Astrocyte (in vitro differentiated cells and primary cell): ENCODE measurements at regions not wholly inside any gene's neighbourhood (a gene's known extent, or its start where the extent isn't known, plus 50 kb on each side); places are given as distances from the start of the nearest gene placed in this dataset.

Experiments
- DNase-seq: peaks from one replicate; pipeline ENCODE4 v3.0.0-alpha.2; 2010; ENCODE audit warnings: low read depth
- FAIRE-seq: peaks from 2 replicates; lab custom pipeline; 2011; peaks lifted over from hg19 to GRCh38; lab: Jason Lieb, UNC
- H2AFZ ChIP-seq: 2 replicates; pipeline ENCODE4 v1.6.0; 2012; ENCODE audit warnings: low read depth, low read length, inconsistent platforms
- H3K27ac ChIP-seq: 2 replicates; pipeline ENCODE4 v1.5.1; 2011; ENCODE audit warnings: low read depth, low read length, inconsistent platforms
- H3K27me3 ChIP-seq: 2 replicates; pipeline ENCODE4 v1.6.0; 2011; ENCODE audit warnings: low read length, inconsistent platforms; ENCODE audit not compliant: insufficient read depth
- H3K36me3 ChIP-seq: 2 replicates; pipeline ENCODE4 v1.5.1; 2011; ENCODE audit warnings: low read length, inconsistent platforms; ENCODE audit not compliant: insufficient read depth
- H3K4me1 ChIP-seq: 2 replicates; pipeline ENCODE4 v1.5.1; 2011; ENCODE audit warnings: low read length, inconsistent platforms; ENCODE audit not compliant: insufficient read depth
- H3K4me2 ChIP-seq: 2 replicates; pipeline ENCODE4 v1.6.0; 2012; ENCODE audit warnings: low read length, inconsistent platforms
- H3K4me3 ChIP-seq: 2 replicates; pipeline ENCODE4 v1.5.1; 2011; ENCODE audit warnings: low read depth, mild to moderate bottlenecking, low read length, inconsistent platforms; ENCODE audit not compliant: insufficient read depth
- H3K79me2 ChIP-seq: 2 replicates; pipeline ENCODE4 v1.6.0; 2012; ENCODE audit warnings: mild to moderate bottlenecking, low read length, inconsistent platforms; ENCODE audit not compliant: insufficient read depth
- H3K9ac ChIP-seq: 2 replicates; pipeline ENCODE4 v1.6.0; 2012; ENCODE audit warnings: mild to moderate bottlenecking, low read length, inconsistent platforms
- H3K9me3 ChIP-seq: 2 replicates; pipeline ENCODE4 v1.5.1; 2012; ENCODE audit warnings: low read depth, mild to moderate bottlenecking, low read length, inconsistent platforms; ENCODE audit not compliant: insufficient read depth
- H4K20me1 ChIP-seq: 2 replicates; pipeline ENCODE4 v1.6.0; 2012; ENCODE audit warnings: low read length, inconsistent platforms; ENCODE audit not compliant: insufficient read depth
- H3K27ac Mint-ChIP-seq: one replicate; pipeline ENCODE4 v1.8.0; 2021; ENCODE audit warnings: mild to moderate bottlenecking, mixed read lengths; ENCODE audit not compliant: unreplicated experiment
- H3K27me3 Mint-ChIP-seq: one replicate; pipeline ENCODE4 v1.8.0; 2021; ENCODE audit warnings: low read depth, mixed read lengths; ENCODE audit not compliant: unreplicated experiment
- H3K36me3 Mint-ChIP-seq: one replicate; pipeline ENCODE4 v1.8.0; 2021; ENCODE audit warnings: low read depth, mixed read lengths; ENCODE audit not compliant: unreplicated experiment
- H3K4me1 Mint-ChIP-seq: one replicate; pipeline ENCODE4 v1.8.0; 2021; ENCODE audit warnings: low read depth, mixed read lengths; ENCODE audit not compliant: unreplicated experiment
- H3K4me3 Mint-ChIP-seq: one replicate; pipeline ENCODE4 v1.8.0; 2021; ENCODE audit warnings: mild to moderate bottlenecking, moderate library complexity, mixed read lengths; ENCODE audit not compliant: unreplicated experiment
- H3K9me3 Mint-ChIP-seq: one replicate; pipeline ENCODE4 v1.8.0; 2021; ENCODE audit warnings: mild to moderate bottlenecking, mixed read lengths; ENCODE audit not compliant: unreplicated experiment
- EZH2 ChIP-seq: IDR thresholded peaks from 2 replicates; pipeline ENCODE4 v1.6.1; 2012; ENCODE audit warnings: mild to moderate bottlenecking, low read length, inconsistent platforms; ENCODE audit not compliant: insufficient read depth
- TF ChIP-seq, protein P1 (sequence below): IDR thresholded peaks from 2 replicates; pipeline ENCODE4 v1.5.1; 2011; ENCODE audit warnings: low read depth, mild to moderate bottlenecking, inconsistent platforms, low read length, moderate library complexity; ENCODE audit not compliant: insufficient read depth

DNA sequence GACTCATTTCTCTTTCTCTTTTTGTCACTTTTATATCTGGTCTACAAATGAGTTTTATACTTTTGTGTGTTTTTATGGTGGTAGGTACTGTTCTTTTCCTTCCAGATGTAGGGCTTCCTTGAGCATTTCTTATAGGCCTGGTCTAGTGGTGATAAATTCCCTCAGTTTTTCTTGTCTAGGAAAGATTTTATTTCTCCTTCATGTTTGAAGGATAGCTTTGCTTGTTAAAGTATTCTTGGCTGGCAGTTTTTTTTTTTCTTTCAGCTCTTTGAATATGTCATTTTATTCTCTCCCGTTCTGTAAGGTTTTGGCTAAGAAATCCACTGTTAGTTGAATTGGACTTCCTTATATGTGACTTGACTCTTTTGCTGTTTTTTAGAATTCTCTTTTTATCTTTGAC lies 292.7 kb downstream of the RPS24 start:
- Histone ChIP-seq H3K36me3 (no peaks in the 10 kb centered on the region), H3K27me3 (no peaks in the 10 kb centered on the region), H4K20me1 (no peaks in the 10 kb centered on the region), H3K4me1 (no peaks in the 10 kb centered on the region), H3K4me2 (no peak overlapping the region), H3K9ac (no peak overlapping the region), H2AFZ (no peak overlapping the region), H3K27ac (no peak overlapping the region), H3K4me3 (no peak overlapping the region), H3K79me2 (no peaks in the 10 kb centered on the region), H3K9me3 (no peaks in the 10 kb centered on the region)
- DNase-seq: no peak
- H3K4me3 Mint-ChIP-seq: no peak overlapping the region
- peaks cover 3% of the 10 kb centered on the region for H3K4me1 Mint-ChIP-seq
- no peak overlapping the region for H3K27ac Mint-ChIP-seq
- no peak for TF ChIP-seq EZH2
- TF ChIP-seq, protein P1, sequence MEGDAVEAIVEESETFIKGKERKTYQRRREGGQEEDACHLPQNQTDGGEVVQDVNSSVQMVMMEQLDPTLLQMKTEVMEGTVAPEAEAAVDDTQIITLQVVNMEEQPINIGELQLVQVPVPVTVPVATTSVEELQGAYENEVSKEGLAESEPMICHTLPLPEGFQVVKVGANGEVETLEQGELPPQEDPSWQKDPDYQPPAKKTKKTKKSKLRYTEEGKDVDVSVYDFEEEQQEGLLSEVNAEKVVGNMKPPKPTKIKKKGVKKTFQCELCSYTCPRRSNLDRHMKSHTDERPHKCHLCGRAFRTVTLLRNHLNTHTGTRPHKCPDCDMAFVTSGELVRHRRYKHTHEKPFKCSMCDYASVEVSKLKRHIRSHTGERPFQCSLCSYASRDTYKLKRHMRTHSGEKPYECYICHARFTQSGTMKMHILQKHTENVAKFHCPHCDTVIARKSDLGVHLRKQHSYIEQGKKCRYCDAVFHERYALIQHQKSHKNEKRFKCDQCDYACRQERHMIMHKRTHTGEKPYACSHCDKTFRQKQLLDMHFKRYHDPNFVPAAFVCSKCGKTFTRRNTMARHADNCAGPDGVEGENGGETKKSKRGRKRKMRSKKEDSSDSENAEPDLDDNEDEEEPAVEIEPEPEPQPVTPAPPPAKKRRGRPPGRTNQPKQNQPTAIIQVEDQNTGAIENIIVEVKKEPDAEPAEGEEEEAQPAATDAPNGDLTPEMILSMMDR: no peak
- H3K36me3 Mint-ChIP-seq: peaks cover 1% of the 10 kb centered on the region
- no peak for FAIRE-seq
- H3K9me3 Mint-ChIP-seq: peaks cover 28% of the 10 kb centered on the region
- peaks cover 24% of the 10 kb centered on the region for H3K27me3 Mint-ChIP-seq

DNA sequence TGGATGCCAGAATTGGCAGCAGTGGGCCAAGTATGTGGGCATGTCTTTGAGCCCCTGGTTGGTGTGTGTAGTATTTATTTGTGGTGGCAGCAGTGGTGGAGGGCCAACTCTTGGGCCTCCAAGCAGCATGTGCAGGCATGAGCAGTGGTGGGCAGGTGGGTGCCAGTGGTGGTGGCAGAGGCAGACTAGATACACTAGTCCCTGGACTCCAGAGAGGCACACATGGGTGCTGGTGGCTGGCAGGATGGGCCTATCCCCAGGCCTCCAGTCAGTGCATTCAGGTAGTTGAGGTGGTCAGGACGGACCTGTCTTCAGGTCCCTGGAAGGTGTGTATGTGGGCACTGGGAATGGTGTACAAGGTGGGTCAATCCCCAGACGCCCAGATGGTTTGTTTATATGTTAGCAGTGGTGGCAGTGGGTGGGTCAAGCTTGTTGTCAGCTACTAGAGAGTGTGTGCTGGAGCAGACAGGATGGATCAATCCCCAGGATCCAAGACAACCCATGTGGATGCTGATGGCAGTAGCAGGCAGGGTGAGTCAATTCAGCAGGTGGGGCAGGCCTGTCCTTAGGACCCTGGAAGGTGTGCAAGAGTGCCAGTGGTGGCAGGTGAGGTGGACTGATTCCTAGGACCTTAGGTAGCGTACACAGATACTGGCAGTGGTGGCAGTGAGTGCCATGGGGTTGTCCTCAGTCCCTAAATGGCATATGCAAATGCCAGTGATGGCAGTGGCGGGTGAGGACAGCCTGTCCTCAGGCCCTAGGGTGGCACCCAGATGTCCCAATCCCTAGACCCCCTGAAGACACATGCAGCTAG lies 294.3 kb downstream of the RPS24 start:
- Mint-ChIP-seq H3K4me1 (peaks cover 10% of the 10 kb centered on the region), H3K27ac (no peak overlapping the region), H3K27me3 (peaks cover 21% of the 10 kb centered on the region), H3K36me3 (peaks cover 1% of the 10 kb centered on the region), H3K9me3 (peaks cover 28% of the 10 kb centered on the region), H3K4me3 (no peak overlapping the region)
- Histone ChIP-seq H2AFZ (no peak overlapping the region), H3K4me2 (no peak overlapping the region), H3K27ac (no peak overlapping the region), H3K36me3 (no peaks in the 10 kb centered on the region), H3K9ac (no peak overlapping the region), H3K79me2 (no peaks in the 10 kb centered on the region), H4K20me1 (no peaks in the 10 kb centered on the region), H3K27me3 (no peaks in the 10 kb centered on the region), H3K4me3 (no peak overlapping the region), H3K4me1 (peaks cover 7% of the 10 kb centered on the region), H3K9me3 (no peaks in the 10 kb centered on the region)
- DNase-seq (no peak), FAIRE-seq (no peak)
- TF ChIP-seq, protein P1: no peak
- TF ChIP-seq EZH2: no peak
